Fibroblast of peridontal ligament (primary cell): ENCODE measurements at regions not wholly inside any gene's neighbourhood (a gene's known extent, or its start where the extent isn't known, plus 50 kb on each side); places are given as distances from the start of the nearest gene placed in this dataset.

Source experiments
- DNase-seq: peaks from one replicate; pipeline ENCODE4 v3.0.0-alpha.2; 2010; ENCODE audit errors: extremely low read depth

DNA sequence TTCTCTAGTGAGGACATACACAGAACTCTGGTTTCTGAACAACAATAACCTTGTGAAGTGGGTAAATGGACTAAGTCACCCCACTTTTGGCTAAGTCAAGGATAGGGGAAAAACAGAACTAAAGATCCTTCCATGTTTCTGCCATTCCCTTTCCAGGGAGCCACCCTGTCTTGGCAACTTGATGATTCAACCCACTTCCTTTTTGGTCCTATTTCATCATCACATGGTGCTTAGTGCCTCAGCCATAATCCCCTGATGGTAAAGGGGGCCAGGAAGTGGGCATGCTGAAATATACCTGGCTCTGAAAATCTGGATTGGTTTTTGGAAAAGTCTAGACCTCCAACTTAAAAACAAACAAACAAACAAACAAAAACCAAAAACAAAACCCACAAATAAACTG, 206.4 kb upstream of the FOXD3 start:
- peak; percentile 17 for DNase-seq

- DNase-seq = peak; percentile 88
Observed at GRCh38 chr1:63119575-63120155, 202.7 kb upstream of the FOXD3 start.

DNA sequence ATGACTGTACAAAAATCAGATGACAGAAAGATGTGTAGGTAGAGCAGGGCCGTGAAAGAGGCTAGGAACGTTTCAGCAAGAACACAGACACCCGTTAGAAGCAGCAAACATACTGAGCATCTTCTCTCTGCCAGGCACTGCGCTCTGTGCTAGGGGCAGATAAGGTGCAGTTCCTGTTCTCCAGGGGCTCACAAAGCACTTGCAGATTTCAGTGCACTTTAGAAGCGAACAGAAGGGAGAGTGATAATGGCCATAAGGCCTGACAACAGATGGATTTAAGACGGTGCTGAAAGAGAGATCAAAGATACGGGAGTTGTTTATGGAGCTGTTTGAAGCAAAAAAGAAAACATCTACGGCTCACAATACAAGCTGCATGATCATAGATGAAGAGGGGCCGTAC, 200.3 kb upstream of the FOXD3 start:
- no peak for DNase-seq

- DNase-seq = peak; percentile 91
Observed at GRCh38 chr1:63124666-63125191, 197.6 kb upstream of the FOXD3 start.

DNA sequence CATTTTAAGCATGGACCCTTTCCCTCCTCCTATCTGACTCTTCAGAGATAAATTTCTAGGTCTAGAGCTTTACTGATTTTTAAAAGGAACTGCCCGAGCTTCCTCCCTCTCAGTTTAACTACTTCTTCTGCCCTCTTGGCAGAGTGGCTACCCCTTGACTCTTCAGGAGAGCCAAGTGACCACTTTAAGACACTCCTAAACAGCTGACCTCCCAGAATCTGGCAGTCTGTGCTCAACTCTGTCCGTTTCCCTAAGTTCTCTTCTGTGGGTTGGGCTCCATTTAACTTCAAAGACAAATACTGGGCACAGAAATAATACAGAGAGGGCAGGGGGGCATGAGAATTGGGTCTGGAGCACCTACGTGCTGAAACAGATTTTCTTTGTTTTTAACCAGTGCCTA, 196.3 kb upstream of the FOXD3 start:
- no peak for DNase-seq

- DNase-seq = peak; percentile 48
Observed at GRCh38 chr1:63127376-63127775, 195.0 kb upstream of the FOXD3 start.

- DNase-seq = no peak
Observed at GRCh38 chr1:63128556-63128955, 193.8 kb upstream of the FOXD3 start.

- DNase-seq = no peak
Observed at GRCh38 chr1:63129184-63129583, 193.2 kb upstream of the FOXD3 start.

DNA sequence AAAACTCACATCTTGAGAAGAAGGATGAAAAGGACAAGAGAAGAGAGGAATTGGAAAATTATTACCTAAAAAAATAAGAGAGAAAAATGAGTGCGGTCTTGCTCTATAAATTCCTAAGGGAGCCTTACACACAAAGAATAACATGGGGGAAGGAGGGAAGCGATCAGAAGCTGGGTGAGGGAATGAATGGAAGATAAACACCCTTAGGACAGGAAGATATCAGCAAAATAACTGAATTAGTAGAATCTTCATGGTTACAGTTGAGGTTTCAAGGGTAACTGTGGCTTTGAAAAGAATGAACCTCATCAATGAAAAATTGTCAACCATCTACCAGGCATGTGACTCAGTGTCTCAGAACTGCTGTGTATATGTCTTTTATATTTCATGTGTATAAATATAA, 192.5 kb upstream of the FOXD3 start:
- DNase-seq = no peak

GRCh38 chr1:63134501-63135173, 187.7 kb upstream of the FOXD3 start:
- no peak for DNase-seq

- DNase-seq = no peak
Observed at GRCh38 chr1:63135174-63135512, 187.2 kb upstream of the FOXD3 start.

DNA sequence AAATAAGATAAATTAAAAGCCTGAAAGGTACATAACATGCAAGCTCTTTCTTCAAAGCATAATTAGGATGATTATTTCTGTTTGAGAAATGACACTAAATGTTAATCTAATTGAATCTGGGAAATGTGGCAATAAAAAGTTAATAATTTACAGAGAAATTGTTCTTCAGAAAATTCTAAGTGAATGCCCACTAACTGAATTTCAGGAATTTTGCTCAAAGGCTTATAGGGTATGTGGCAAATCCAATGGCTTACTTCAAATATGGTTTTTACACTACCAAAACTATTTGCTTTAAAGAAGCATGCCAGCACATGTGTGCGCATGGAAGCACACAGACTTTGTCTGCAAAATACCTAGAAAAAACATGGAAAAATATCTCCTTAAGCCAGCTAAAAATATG, 186.6 kb upstream of the FOXD3 start:
- DNase-seq = no peak

GRCh38 chr1:63142001-63142400, 180.4 kb upstream of the FOXD3 start:
- no peak for DNase-seq

DNA sequence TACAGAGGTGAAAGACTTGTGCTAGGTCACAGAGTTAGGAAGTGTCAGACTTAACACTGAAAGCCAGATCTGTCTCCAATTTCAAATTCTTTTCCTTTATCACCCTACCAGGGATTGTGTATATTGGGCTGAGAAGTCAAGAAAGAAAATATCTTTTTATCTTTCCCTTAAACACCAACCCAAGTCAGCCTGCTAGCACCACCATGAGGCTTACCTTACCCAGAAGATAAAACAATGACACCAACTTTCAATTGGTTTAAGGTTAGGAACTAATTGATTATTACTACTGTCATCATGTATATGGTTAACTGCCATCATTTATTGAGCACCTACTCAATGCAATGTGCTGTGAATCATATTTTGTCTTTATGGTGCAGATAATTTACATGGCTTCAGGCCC, 178.9 kb upstream of the FOXD3 start:
- DNase-seq = peak; percentile 49

GRCh38 chr1:63147783-63148182, 174.6 kb upstream of the FOXD3 start:
- no peak for DNase-seq

- DNase-seq = peak; percentile 66
Observed at GRCh38 chr1:63148825-63149645, 173.3 kb upstream of the FOXD3 start.

DNA sequence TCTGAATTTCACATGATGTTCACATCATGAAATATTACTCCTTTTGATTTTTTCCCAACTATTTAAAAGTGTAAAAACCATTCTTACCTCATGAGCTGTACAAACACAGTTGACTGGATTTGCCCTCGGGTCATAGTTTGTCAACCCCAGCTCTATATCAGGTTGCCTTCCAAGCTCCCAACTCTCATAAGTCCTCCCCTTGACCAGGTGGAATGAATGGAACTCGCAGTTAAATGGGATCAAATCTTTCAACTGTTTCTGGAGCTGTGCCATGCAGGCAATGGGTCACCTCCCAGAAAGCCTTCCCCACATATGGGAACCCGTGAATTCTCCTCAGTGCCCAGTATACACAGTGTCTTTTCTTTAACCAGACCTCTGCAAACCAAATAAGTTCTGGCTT, 169.8 kb upstream of the FOXD3 start:
- no peak for DNase-seq

DNA sequence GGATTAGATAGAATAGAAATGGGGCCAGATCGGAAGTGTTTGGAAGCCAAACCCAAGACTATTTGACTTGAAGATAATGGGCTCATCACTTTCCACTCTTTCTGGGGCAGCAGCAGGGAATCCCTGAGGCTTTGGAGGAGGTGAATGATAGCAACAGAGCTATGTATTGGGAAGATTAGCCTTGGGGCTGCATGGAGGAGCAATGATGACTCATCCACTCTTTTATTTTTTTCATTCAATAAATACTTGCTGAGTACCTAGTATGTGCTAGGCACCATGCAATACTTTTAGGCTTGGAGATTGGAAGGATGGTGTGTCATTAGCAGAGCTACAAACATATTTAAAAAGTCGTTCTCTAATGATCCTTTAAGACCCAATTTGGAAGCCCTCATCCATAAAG, 166.9 kb upstream of the FOXD3 start:
- no peak for DNase-seq

GRCh38 chr1:63157085-63157484, 165.3 kb upstream of the FOXD3 start:
- DNase-seq = no peak

DNA sequence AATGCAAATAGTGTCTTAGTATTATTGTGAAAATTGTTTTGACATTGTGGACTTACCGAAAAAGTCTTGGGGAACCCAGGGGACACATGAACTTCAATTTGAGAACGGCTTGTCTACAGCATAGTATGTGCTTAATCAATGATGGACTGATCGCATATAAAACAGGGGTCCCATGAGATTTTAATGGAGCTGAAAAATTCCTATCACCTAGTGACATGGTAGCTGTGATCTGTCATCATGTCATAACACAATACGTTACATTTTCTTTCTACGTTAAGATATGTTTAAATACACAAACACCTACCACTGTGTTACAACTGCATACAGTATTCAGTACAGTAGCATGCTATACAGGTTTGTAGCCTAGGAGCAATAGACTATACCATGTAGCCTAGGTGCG, 153.3 kb upstream of the FOXD3 start:
- no peak for DNase-seq

GRCh38 chr1:63173161-63173560, 149.2 kb upstream of the FOXD3 start:
- no peak for DNase-seq

- DNase-seq = peak; percentile 8
Observed at GRCh38 chr1:63189677-63190076, 132.7 kb upstream of the FOXD3 start.

DNA sequence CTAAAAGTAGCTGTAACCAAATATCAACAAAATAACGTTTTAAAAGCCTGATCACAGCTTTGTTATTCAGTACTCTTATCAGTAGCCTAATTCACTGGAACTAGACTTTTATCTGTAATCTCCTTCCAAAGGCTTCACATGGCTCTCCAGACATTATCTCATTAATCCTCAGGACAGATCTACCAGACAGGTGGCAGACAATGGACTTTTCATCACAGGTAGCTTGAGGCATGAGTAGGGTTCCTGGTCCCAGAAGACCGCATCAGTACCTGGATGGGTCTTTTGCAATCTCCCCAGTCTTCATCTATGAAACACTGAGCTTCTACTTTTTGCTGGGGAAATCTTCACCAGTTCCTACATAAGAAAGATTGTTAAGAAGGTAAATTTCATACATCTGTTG, 132.2 kb upstream of the FOXD3 start:
- DNase-seq = no peak
